ENCODE measurements at regions not wholly inside any gene's neighbourhood (a gene's known extent, or its start where the extent isn't known, plus 50 kb on each side); places are given as distances from the start of the nearest gene placed in this dataset.

- TF ChIP-seq CTCF (conservative IDR thresholded peaks at IDR 0.05; ENCODE audit: low read depth, low read length) (no peak), EZH2 (IDR thresholded peaks at IDR 0.05; ENCODE audit: borderline replicate concordance, low read depth, low read length, poor library complexity, severe bottlenecking) (no peak)
These were observed 92.5 kb upstream of the STOX2 start for GRCh38 chr4:183812567-183812966.
